ENCODE measurements at regions not wholly inside any gene's neighbourhood (a gene's known extent, or its start where the extent isn't known, plus 50 kb on each side); places are given as distances from the start of the nearest gene placed in this dataset.

- DNase-seq = no peak
Measured at GRCh38 chr1:55955016-55955621, 624.2 kb downstream of the PLPP3 start.

DNA sequence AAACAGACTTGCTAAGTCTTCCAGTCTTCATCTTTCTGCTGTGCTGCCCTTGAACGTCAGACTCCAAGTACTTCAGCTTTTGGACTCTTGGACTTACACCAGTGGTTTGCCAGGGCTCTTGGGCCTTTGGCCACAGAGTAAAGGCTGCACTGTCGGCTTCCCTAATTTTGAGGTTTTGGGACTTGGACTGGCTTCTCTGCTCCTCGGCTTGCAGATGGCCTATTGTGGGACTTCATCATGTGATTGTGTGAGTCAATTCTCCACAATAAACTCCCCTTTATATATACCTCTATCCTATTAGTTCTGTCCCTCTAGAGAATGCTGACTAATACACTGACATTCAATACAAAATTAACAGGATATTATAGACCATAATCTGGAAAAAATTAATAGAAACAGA is 628.1 kb downstream of the PLPP3 start:
- no peak for DNase-seq

- DNase-seq = no peak
Measured at GRCh38 chr1:55947446-55947845, 631.9 kb downstream of the PLPP3 start.

DNA sequence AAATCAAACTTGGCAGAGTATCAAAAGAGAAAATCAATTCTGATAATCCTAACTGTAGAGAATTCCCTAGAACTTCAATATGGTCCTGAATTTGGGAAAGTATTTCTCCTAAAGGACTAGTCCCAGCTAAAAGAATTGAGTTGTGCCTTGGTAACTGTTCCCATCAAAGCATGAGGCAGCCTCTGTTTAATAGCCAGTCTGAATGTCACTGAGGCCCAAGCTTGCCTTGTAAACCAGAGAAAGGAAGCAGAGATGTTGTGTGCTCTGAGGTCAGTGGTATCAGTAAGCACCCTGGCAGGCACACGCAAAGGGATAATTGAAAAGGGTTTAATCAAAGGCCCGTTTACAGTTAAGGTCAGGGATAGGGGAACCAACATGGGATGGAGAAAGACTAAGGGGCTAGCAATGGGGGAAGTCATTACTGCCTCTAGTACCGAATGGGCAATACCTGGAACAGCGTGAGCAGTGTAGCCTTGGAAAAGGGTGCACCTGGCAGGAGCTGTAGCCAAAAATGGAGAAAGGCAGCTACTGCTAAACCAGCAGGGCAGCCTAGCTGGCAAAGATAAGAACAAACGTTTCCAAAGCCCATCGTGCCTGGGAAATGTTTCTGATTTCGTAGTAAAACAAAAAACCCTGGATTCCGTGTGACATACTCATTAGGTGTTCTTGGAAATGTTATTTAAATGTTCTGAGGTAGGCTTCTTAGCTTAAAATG is 635.5 kb downstream of the PLPP3 start:
- no peak for DNase-seq

DNA sequence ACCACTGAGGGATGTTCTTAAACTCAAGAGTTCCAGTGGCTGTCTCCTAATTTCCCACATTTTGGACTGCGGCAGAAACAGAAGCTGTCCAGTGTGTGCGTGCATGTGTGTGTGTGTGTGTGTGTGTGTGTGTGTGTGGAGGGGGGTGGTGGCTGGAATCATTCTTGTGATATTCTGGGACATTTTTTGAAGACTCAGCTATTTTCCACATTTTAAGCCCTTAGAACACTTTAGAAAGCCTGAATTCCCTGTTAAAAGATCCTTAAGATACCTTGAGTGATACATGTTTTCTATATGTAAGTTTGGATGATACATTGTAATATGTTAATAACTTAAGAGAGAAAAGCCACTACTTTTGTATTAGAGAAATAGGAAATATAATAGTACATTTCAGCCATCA is 636.4 kb downstream of the PLPP3 start:
- DNase-seq = no peak

DNA sequence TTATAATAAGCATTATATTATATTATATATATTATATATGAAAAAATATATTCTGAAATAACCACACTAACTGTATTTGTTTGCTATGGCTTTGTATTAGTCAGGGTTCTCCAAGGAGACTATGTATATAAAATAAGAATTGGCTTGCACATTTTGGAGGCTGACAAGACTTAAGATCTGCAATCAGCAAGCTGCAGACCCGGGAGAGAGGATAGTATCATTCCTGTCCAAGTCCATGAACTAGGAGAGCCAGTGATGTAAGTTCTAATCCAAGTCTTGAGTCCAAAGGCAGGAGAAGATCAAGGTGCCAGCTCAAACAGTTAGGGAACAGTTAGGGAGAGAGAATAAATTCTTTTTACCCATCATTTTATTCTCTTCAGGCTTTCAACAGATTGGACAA is 639.5 kb downstream of the PLPP3 start:
- DNase-seq = no peak

DNA sequence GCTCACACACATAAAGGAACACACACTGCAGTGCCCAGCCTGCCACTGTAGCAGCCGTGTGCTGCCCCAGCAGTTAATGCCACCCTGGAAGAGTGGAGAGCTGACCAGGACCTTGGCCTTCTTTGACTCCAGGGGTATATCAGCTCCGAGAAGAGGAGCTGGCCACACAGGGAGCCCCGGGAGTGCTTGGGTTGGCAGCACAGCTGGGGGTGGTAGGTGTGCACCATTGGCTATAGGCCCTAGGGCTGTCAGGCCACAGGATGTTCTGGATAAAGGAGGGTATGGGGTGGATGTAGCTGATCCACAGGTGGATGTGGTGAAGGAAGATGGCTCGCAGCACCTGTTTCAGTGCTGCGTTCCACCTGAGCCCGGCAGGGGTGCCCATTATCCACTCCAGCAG is 640.5 kb downstream of the PLPP3 start:
- DNase-seq = no peak

DNA sequence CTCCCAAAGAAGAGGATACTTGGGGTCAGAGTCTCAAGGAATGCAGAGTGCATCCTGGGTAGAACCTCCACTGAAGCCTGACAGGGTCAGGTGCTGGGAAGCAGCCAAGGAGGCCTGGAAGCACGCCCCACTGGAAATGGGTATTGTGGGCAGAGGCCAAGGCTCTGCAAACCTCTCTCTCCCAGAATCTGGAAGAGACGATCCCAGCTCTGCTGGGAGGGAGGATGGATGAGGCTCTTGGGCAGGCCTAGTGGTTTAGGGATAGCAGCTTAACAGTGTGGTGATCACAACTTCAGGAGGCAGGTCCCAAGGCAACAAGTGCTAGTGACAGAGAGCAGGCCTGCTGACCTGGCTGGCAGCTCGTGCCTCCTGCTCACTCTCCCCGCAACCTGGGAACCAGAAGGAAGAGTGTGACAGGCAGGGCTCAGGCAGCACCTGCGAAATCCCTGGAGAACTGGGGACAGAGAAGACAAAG is 641.0 kb downstream of the PLPP3 start:
- no peak for DNase-seq

DNA sequence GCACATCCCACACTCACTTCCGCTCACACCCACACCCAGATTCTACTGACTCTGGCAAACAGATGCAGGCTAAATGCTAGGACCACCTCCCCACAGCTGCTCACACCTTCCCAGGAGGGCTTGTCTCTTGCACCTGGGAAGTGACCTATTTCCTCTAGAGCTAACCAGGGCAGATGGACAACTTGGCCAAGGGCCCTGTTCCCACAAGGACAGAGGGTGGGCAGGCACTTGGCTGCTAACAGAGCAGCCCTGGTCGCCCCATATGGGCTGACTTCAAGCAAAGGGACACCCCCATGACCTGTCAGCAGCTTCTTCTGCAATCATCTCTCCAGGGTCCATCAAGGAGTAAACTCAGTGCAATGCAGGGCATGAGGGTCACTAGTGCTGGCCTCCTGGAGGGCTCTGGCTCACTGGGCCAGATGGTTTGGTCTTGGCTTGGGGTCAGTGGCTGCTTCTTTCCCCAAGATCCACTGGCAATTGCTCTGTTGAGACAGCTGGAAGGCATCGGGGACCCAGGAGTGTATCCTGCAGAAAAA is 641.5 kb downstream of the PLPP3 start:
- DNase-seq = no peak

GRCh38 chr1:55935236-55935635 is 644.1 kb downstream of the PLPP3 start:
- DNase-seq = no peak

- no peak for DNase-seq
Measured at GRCh38 chr1:55932402-55932801, 647.0 kb downstream of the PLPP3 start.

DNA sequence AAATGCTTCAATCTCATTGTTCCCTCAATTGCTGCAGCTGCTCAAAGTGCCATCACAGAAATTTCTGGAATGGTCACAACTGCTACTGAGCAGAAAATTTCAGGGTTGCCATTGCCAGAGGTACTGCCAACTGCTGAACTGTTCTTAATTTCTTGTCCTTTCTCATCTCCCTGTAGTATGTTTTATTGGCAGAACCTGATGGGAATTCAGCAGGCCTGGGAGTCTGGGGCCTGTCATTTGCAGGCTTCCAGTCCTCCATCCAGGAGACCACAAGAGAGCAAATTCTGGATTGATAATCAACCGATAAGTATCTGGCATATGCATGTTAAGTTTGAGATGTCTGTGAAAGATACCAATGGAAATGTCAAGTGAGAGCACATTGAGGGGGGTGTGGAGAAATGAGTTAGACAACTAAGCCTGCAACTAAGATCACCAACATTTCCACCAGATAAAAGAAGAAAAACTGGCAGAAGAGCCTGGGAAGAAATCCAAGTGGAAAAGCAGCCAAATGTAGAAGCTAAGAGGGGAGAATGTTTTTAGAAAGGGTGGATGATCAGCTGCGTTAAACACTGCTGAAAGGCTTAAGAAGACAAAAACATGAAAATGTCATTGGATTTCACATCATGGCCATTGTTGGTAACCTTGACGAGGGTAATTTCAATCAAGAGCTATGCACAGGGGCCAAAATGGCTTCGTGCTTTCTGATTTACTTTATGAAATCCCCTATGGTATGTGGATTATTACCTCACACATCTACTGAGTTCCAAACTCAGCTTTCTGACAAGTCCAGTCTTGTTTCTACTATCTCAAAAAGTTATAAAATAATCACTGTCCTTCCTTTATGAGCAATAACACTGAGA is 648.1 kb downstream of the PLPP3 start:
- no peak for DNase-seq

DNA sequence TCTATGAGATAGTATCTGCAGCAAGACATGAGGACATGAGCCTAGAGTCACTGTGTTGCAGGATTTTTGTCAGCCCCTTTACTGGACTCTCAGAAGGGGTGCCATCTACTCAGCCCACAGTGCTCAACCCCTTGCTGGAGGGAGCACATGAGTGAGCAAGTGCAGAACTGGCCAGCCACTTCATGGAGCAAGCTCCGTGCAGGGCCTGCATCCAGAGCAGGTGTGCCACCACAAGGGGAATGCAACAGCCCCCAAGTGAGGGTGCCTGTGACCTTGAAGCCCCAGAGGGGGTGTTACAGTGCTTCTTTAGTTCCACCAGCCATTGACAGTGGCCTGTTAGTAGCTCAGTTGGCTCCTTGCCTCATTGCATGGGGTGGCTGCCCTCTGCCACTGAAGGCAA is 649.7 kb downstream of the PLPP3 start:
- no peak for DNase-seq

DNA sequence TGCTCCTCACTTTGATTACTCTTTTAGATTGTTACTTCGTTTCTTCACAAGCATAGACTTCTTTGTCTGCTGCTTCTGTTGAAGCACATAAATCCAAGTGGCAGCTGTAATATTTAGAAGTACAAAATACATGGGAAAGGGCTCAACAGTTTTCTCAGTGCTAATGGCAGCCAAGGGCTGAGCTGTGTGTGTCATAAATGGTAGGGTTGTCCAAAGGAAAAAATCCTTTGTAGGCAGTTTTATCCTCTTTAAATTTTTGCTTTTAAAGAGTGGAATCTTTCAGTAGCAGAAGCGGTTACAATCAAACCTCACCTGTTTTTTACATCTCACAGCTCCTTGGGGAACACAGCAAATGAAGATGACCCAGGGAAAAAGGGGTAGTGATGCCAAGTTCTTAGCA is 650.8 kb downstream of the PLPP3 start:
- DNase-seq = no peak

GRCh38 chr1:55927702-55928290 is 651.6 kb downstream of the PLPP3 start:
- no peak for DNase-seq

DNA sequence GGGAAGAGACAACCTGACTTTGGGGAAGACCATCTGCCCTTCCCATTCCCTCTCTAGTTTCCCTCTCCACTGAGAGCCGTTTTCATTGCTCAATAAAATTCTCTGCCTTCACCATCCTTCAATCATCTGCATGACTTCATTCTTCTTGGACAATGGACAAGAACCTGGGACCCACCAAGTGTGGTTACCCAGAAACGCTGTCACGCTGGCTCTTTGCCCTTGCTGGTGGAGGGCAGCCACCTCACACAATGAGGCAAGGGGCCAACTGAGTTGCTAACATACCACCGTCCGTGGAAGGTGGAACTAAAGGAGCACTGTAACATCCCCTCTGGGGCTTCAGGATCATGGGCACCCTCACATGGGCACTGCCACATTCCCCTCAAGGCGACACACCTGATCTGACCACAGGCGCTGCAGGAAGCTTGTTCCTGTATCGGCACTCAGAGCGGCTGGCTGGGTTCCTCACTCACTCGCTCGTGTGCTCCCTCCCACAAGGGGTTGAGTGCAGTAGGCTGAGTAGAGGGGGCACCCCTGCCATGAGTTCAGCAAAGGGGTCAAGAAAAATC is 652.4 kb downstream of the PLPP3 start:
- no peak for DNase-seq

DNA sequence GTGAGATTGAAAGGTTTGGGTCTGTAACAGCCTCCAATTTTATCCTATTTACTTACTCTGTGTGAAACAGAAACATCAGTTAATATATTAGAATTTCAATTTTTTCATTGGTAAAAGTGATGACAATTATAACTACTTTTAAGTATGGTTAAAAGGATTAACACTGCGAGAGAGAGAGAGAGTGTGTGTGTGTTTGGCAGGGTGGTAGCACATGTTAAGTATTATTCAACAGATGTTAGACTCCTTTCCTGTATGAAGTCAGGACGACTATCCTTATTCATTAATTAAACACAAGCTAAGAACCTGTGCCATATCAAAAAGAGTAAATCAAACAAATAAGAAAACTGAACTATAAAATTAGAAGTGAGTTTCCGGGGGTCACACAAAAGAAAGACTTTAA is 662.5 kb downstream of the PLPP3 start:
- no peak for DNase-seq

DNA sequence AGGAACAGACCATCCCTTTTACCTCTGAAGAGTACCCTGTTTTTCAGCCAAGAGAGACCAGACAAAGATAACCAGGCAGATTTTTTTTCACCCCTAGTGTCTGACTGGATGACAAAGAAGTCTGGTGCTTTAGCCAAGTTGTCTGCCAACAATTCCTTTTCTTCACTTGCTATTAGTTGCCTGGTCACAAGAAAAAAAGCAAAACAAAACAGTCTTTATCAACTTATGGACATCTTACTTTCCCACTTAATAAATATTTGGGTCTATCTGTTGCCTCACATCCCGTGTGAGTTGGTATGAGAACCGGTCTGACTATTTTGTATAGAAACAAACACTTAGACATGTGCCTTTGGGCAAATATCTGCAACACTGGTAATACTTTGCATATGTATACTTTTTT is 662.9 kb downstream of the PLPP3 start:
- DNase-seq = no peak

DNA sequence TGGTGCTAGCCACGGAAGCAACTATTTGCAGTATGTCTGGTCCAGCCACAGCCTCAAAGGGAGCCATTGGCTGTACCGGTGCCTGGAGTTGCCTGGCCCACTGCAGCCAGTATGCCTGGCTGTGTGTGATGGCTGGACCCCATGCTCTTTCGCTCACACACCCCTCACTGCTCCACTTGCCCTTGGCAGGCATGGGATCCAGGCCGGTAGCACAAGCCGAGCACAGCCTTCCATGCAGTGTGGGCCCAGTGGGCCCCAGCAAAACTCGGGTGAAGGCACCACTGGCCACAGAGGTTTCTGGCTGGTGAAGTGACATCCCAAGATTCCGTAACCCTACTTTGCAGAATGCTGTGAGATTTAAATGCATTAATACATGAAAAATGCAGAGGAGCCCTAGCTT is 665.8 kb downstream of the PLPP3 start:
- DNase-seq = no peak

DNA sequence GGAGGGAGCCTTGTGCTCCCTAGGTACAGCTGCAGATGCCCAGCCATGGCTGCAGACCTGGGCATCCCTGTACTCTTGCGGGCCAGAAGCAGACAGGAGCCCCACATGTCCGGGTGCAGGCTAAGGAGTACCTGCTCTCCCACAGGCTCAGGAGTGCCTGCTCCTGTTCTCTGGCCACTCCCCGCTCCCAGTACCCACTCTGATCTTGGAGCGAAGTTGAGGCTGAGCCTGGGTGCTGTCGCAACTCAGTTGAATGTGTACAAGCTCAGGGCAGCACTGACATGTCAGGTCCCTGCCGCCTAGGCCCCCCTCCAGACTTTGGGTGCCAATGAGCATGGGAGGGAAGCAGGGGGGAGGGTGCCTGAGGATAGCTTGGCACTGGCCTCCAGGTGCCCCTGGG is 666.9 kb downstream of the PLPP3 start:
- DNase-seq = no peak

GRCh38 chr1:55904541-55904940 is 674.8 kb downstream of the PLPP3 start:
- no peak for DNase-seq

DNA sequence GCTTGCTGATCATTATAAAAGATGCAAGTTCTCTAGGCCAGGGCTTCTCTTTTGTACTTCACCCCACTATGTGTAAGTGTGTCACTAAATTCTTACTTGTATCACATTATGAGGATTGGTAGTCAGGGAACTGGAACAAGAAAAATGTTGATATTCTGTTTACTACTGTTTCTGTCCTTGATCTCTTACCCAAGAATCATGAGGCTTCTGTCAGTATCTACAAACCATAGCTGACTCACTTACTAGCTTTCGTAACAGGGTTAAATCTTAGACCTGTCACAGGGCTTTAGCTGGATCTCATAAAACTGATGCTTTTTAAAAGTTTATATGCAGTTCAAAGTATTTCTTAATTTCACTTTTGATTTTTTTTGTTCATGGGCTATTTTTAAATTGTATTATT is 681.2 kb downstream of the PLPP3 start:
- DNase-seq = no peak

DNA sequence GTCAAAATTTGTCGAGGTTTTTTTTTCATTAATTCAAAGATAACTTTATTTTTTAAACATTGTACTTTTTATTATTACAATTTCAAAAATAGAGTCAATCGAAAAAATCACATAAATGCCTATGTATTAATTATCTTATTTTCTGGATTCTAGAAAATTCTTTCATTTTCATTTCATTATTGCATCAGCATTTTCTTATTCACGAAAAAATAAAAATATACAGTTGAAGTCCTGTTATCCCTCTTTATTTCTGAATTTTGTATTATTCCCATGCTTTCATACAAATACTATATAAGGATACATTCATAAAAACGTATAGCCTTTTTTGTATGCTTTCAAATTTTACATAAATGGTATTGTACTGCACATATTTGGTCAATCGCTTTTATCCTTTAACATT is 681.0 kb upstream of the USP24 start:
- DNase-seq = no peak
